K562 (cell line): ENCODE measurements at regions not wholly inside any gene's neighbourhood (a gene's known extent, or its start where the extent isn't known, plus 50 kb on each side); places are given as distances from the start of the nearest gene placed in this dataset.

Source experiments
- FOS ChIP-seq: IDR thresholded peaks from 3 replicates; pipeline ENCODE4 v1.6.1; 2011; ENCODE audit not compliant: insufficient read length; ENCODE audit errors: extremely low read depth
- KLF1 ChIP-seq: fragments of 450-650 bp; IDR thresholded peaks from 2 replicates; pipeline ENCODE4 v1.6.1; 2016; ENCODE audit warnings: missing genetic modification characterization, missing compliant biosample characterization
- NR4A1 ChIP-seq, 2 experiments: fragments of 250-450 bp in 1 of 2; fragments of 450-650 bp in 1 of 2; sonication (Bioruptor Pico) in 1 of 2; IDR thresholded peaks; 2 replicates each; pipeline versions ENCODE4 v1.4.0 to v1.6.1; 2016 to 2020; ENCODE audit warnings: mild to moderate bottlenecking in 2 of 2, missing compliant biosample characterization in 1 of 2, missing genetic modification characterization in 1 of 2, moderate library complexity in 1 of 2
- PHF8 ChIP-seq: fragments of 200-600 bp; sonication (generic); IDR thresholded peaks from 2 replicates; pipeline ENCODE4 v1.6.1; 2012; ENCODE audit warnings: mixed run types, mild to moderate bottlenecking, inconsistent platforms, low read length, moderate library complexity, borderline replicate concordance
- ZNF253 ChIP-seq: fragments of 250-450 bp; sonication (Bioruptor Pico); conservative IDR thresholded peaks from 2 replicates; pipeline ENCODE4 v1.6.1; 2021; ENCODE audit warnings: mild to moderate bottlenecking
- TF ChIP-seq, protein P1 (sequence below), 2 experiments: fragments of 450-650 bp; IDR thresholded peaks; 2 replicates each; pipeline ENCODE4 v1.6.1; 2016; ENCODE audit warnings: mild to moderate bottlenecking in 2 of 2, borderline replicate concordance in 1 of 2, low read depth in 1 of 2, moderate library complexity in 1 of 2

DNA sequence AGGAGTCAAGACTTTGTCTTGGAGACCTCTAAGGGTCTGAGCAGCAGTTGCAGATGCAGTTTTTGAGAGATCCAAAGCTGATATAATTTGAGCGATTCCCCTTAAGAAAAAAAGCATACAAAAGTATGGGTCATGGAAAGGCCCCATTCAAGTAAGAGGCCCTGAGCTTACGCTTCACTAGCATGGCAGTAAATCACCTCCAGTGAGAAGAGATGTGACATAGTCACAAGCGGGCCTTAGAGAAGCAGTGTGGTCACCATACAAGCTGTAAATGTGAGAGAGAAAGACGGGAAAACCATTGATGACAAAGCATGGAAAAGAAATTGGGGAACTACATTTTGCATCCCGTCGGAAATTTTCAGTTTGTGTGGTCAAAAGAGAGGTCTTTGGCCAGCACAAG, 70.6 kb upstream of the GSC start (continued):
- no peak for TF ChIP-seq FOS
- no peak for TF ChIP-seq KLF1
- TF ChIP-seq, protein P1, sequence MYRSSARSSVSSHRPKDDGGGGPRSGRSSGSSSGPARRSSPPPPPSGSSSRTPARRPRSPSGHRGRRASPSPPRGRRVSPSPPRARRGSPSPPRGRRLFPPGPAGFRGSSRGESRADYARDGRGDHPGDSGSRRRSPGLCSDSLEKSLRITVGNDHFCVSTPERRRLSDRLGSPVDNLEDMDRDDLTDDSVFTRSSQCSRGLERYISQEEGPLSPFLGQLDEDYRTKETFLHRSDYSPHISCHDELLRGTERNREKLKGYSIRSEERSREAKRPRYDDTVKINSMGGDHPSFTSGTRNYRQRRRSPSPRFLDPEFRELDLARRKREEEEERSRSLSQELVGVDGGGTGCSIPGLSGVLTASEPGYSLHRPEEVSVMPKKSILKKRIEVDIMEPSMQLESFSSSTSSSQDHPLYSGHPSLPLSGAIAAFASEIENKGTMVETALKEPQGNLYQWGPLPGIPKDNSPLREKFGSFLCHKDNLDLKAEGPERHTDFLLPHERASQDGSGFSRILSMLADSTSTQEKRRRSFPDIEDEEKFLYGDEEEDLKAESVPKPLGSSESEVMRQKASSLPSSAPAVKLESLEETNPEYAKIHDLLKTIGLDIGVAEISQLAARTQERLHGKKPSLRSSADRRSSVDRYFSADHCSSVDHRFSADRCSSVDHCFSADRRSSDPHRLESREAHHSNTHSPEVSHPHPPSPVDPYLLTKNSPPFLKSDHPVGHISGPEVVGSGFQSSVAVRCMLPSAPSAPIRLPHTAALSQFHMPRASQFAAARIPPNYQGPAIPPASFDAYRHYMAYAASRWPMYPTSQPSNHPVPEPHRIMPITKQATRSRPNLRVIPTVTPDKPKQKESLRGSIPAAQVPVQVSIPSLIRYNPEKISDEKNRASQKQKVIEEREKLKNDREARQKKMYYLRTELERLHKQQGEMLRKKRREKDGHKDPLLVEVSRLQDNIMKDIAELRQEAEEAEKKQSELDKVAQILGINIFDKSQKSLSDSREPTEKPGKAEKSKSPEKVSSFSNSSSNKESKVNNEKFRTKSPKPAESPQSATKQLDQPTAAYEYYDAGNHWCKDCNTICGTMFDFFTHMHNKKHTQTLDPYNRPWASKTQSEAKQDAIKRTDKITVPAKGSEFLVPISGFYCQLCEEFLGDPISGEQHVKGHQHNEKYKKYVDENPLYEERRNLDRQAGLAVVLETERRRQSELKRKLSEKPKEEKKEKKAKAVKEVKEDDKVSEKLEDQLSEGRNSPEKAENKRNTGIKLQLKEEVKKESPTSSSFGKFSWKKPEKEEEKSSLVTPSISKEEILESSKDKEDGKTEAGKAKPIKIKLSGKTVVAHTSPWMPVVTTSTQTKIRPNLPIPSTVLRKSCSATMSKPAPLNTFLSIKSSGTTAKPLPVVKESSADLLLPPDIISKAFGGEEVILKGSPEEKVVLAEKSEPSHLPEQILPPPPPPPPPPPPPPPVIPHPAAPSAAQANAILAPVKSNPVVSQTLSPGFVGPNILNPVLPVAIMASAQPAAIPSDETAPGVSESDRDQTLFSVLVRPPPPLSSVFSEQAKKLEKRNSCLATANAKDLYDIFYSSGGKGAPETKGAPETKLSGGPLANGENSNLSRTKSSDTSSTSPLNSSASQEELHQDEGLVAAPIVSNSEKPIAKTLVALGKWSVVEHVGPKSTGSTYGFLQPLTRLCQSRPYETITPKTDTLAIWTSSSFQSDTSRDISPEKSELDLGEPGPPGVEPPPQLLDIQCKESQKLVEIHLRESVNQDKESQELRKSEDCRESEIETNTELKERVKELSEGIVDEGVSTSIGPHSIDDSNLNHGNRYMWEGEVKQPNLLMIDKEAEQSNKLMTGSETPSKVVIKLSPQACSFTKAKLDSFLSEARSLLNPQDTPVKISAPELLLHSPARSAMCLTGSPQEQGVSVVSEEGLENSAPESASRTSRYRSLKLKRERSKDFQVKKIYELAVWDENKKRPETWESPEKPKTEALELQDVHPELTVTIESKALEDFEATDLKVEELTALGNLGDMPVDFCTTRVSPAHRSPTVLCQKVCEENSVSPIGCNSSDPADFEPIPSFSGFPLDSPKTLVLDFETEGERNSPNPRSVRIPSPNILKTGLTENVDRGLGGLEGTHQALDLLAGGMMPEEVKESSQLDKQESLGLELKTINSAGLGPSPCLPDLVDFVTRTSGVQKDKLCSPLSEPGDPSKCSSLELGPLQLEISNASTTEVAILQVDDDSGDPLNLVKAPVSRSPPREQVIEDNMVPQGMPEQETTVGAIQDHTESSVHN (IDR thresholded peaks at IDR 0.05; ENCODE audit: borderline replicate concordance in 1 of 2, low read depth in 1 of 2): no peak
- TF ChIP-seq PHF8: no peak
- TF ChIP-seq NR4A1 (CRISPR knock-in tag; IDR thresholded peaks at IDR 0.05): no peak
- TF ChIP-seq NR4A1 (tag; IDR thresholded peaks at IDR 0.05): no peak
- TF ChIP-seq ZNF253 (CRISPR knock-in tag): no peak
